HepG2 (cell line): ENCODE measurements at regions not wholly inside any gene's neighbourhood (a gene's known extent, or its start where the extent isn't known, plus 50 kb on each side); places are given as distances from the start of the nearest gene placed in this dataset.

Source experiments
- ATAC-seq: fragments of 200-7000 bp; cut with Tn5 transposase; 3 replicates; pipeline ENCODE4 v1.9.1; 2020; ENCODE audit warnings: mild to moderate bottlenecking, moderate library complexity
- BruUV-seq: library from RNA; stranded (reverse); fragments of 400-500 nt; replicated peaks from 2 replicates; lab custom pipeline; 2021; lab: Mats Ljungman, UMichigan
- CTCF ChIA-PET: fragments of 300-600 bp; formaldehyde crosslinking; extraction: SDS; loops from one replicate; lab custom pipeline; 2021; ENCODE audit warnings: low total read pairs, inconsistent platforms, low intra/inter-chr PET ratio; lab: Yijun Ruan, JAX
- POLR2A ChIA-PET: fragments of 350-600 bp; sonication (Branson Sonifier 250); formaldehyde crosslinking; loops from one replicate; lab custom pipeline; 2020; ENCODE audit warnings: antibody characterized with exemption, inconsistent platforms; lab: Yijun Ruan, JAX
- DNase-seq: peaks from one replicate; pipeline ENCODE4 v3.0.0-alpha.2; 2015; ENCODE audit warnings: low spot score
- FAIRE-seq: peaks from 3 replicates; lab custom pipeline; 2011; peaks lifted over from hg19 to GRCh38; lab: Jason Lieb, UNC
- H2AFZ ChIP-seq: one replicate; pipeline ENCODE4 v1.6.1; 2011; ENCODE audit warnings: low read length, inconsistent platforms
- H3K27ac ChIP-seq: fragments of 300-600 bp; 3 replicates; pipeline ENCODE4 v1.8.0; 2011; ENCODE audit warnings: mixed run types, mild to moderate bottlenecking, mixed read lengths, low read length, inconsistent platforms; ENCODE audit not compliant: insufficient read depth; ENCODE audit errors: extremely low read length
- H3K27me3 ChIP-seq, 2 experiments: fragments of 200-600 bp in 1 of 2; 2 replicates in 1 of 2; 3 replicates in 1 of 2; pipeline versions ENCODE4 v1.6.0 to v1.8.0; 2011; ENCODE audit warnings: low read length in 2 of 2, mild to moderate bottlenecking in 2 of 2, moderate library complexity in 2 of 2, inconsistent platforms in 1 of 2; ENCODE audit not compliant: insufficient read depth in 2 of 2, control insufficient read depth in 1 of 2
- H3K36me3 ChIP-seq, 2 experiments: fragments of 200-600 bp in 1 of 2; replicated peaks in 1 of 2; 2 replicates in 1 of 2; 3 replicates in 1 of 2; pipeline versions ENCODE4 v1.5.1 to v1.8.0; 2011; ENCODE audit warnings: low read length in 2 of 2, inconsistent platforms in 1 of 2; ENCODE audit not compliant: insufficient read depth in 2 of 2, control insufficient read depth in 1 of 2
- H3K4me1 ChIP-seq: 2 replicates; pipeline ENCODE4 v1.5.1; 2012; ENCODE audit warnings: low read length, inconsistent platforms; ENCODE audit not compliant: insufficient read depth
- H3K4me2 ChIP-seq: 2 replicates; pipeline ENCODE4 v1.6.0; 2011; ENCODE audit warnings: low read depth, low read length, inconsistent platforms
- H3K4me3 ChIP-seq, 3 experiments: fragments of 200-600 bp in 1 of 3; sonication (generic), shearing (Covaris generic) in 1 of 3; replicated peaks in 1 of 3; 2 replicates each; pipeline ENCODE4 v1.5.1; 2011 to 2016; ENCODE audit warnings: low read length in 3 of 3, inconsistent platforms in 2 of 3, low read depth in 2 of 3, mild to moderate bottlenecking in 2 of 3, control low read depth in 1 of 3, mixed read lengths in 1 of 3; ENCODE audit not compliant: insufficient read depth in 1 of 3
- H3K79me2 ChIP-seq: one replicate; pipeline ENCODE4 v1.6.1; 2011; ENCODE audit warnings: low read length, inconsistent platforms; ENCODE audit not compliant: insufficient read depth
- H3K9ac ChIP-seq: 2 replicates; pipeline ENCODE4 v1.6.0; 2011; ENCODE audit warnings: mild to moderate bottlenecking, low read depth, low read length, inconsistent platforms; ENCODE audit not compliant: insufficient read depth
- H3K9me3 ChIP-seq: 2 replicates; pipeline ENCODE4 v1.5.1; 2012; ENCODE audit warnings: mild to moderate bottlenecking, low read length
- H4K20me1 ChIP-seq: 2 replicates; pipeline ENCODE4 v1.6.0; 2011; ENCODE audit warnings: inconsistent platforms, mild to moderate bottlenecking, low read length, moderate library complexity; ENCODE audit not compliant: insufficient read depth
- AKNA ChIP-seq: sonication (generic); formaldehyde crosslinking; IDR thresholded peaks from 2 replicates; pipeline ENCODE4 v1.4.0; 2020; ENCODE audit warnings: missing genetic modification reagents, borderline replicate concordance
- CBFB ChIP-seq: sonication (generic); formaldehyde crosslinking; IDR thresholded peaks from 2 replicates; pipeline ENCODE4 v1.4.0; 2020; ENCODE audit warnings: missing genetic modification reagents
- GTF3A ChIP-seq: sonication (generic); formaldehyde crosslinking; conservative IDR thresholded peaks from 2 replicates; pipeline ENCODE4 v1.4.0; 2020; ENCODE audit warnings: mild to moderate bottlenecking, missing genetic modification reagents
- MAFG ChIP-seq: sonication (generic); formaldehyde crosslinking; IDR thresholded peaks from 2 replicates; pipeline ENCODE4 v1.5.1; 2020; ENCODE audit warnings: mild to moderate bottlenecking, missing genetic modification reagents
- RFXAP ChIP-seq: sonication (generic); formaldehyde crosslinking; IDR thresholded peaks from 2 replicates; pipeline ENCODE4 v1.4.0; 2020; ENCODE audit warnings: missing genetic modification reagents, borderline replicate concordance
- SP1 ChIP-seq, 2 experiments: fragments of 450-650 bp in 1 of 2; sonication (generic) in 1 of 2; formaldehyde crosslinking in 1 of 2; IDR thresholded peaks; 2 replicates each; pipeline versions ENCODE4 v1.4.0 to v1.6.1; 2016 to 2020; ENCODE audit warnings: missing genetic modification reagents in 1 of 2
- THYN1 ChIP-seq: sonication (generic); formaldehyde crosslinking; IDR thresholded peaks from 2 replicates; pipeline ENCODE4 v1.8.1; 2023; ENCODE audit warnings: low read depth, mild to moderate bottlenecking, moderate library complexity, missing genetic modification reagents, borderline replicate concordance
- TOPORS ChIP-seq: sonication (generic); formaldehyde crosslinking; IDR thresholded peaks from 2 replicates; pipeline ENCODE4 v1.8.0; 2023; ENCODE audit warnings: mild to moderate bottlenecking, missing genetic modification reagents
- ZMYM4 ChIP-seq: sonication (generic); formaldehyde crosslinking; IDR thresholded peaks from 2 replicates; pipeline ENCODE4 v1.8.1; 2023; ENCODE audit warnings: mild to moderate bottlenecking, missing genetic modification reagents
- ZNF10 ChIP-seq: sonication (generic); formaldehyde crosslinking; IDR thresholded peaks from 2 replicates; pipeline ENCODE4 v1.4.0; 2020; ENCODE audit warnings: mild to moderate bottlenecking, low read depth, missing genetic modification reagents, borderline replicate concordance
- ZNF160 ChIP-seq: sonication (generic); formaldehyde crosslinking; IDR thresholded peaks from 2 replicates; pipeline ENCODE4 v1.8.0; 2022; ENCODE audit warnings: mild to moderate bottlenecking, inconsistent platforms, missing genetic modification reagents
- ZNF20 ChIP-seq: sonication (generic); formaldehyde crosslinking; IDR thresholded peaks from 2 replicates; pipeline ENCODE4 v1.4.0; 2020; ENCODE audit warnings: mild to moderate bottlenecking, moderate library complexity, missing genetic modification reagents
- ZNF256 ChIP-seq: sonication (generic); formaldehyde crosslinking; conservative IDR thresholded peaks from 2 replicates; pipeline ENCODE4 v1.4.0; 2020; ENCODE audit warnings: missing genetic modification reagents
- ZNF3 ChIP-seq: IDR thresholded peaks from 2 replicates; pipeline ENCODE4 v1.7.0; 2017; ENCODE audit warnings: inconsistent platforms
- ZNF354B ChIP-seq: sonication (generic); formaldehyde crosslinking; IDR thresholded peaks from 2 replicates; pipeline ENCODE4 v1.8.0; 2022; ENCODE audit warnings: mild to moderate bottlenecking, missing genetic modification reagents
- ZNF431 ChIP-seq: sonication (generic); formaldehyde crosslinking; IDR thresholded peaks from 2 replicates; pipeline ENCODE4 v1.9.0; 2022; ENCODE audit warnings: missing genetic modification reagents, low read depth, mild to moderate bottlenecking, borderline replicate concordance
- ZNF713 ChIP-seq: sonication (generic); formaldehyde crosslinking; IDR thresholded peaks from 2 replicates; pipeline ENCODE4 v1.4.0; 2020; ENCODE audit warnings: mild to moderate bottlenecking, missing genetic modification reagents
- ZSCAN29 ChIP-seq: sonication (generic); formaldehyde crosslinking; conservative IDR thresholded peaks from 2 replicates; pipeline ENCODE4 v1.4.0; 2020; ENCODE audit warnings: mild to moderate bottlenecking, missing genetic modification reagents
- WGBS: methylation state at CpG from one replicate; pipeline ENCODE4 v1.1.6; 2017; ENCODE audit warnings: low lambda C conversion rate; 5-methylcytosine and 5-hydroxymethylcytosine counted together
- in situ Hi-C: cut with HindIII; loops from 2 replicates; pipeline ENCODE4 v1.10.0; 2017; ENCODE audit warnings: low pct_unique_long_range_greater_than_20kb; ENCODE audit not compliant: extremely low pct_ligation_motif_present
- intact Hi-C: fragments of 100-400 bp; cut with micrococcal nuclease; formaldehyde crosslinking; loops from one replicate; pipeline ENCODE4 v1.10.0; 2022; ENCODE audit not compliant: unreplicated experiment
- TF ChIP-seq, protein P1 (sequence below): sonication (generic); formaldehyde crosslinking; conservative IDR thresholded peaks from 2 replicates; pipeline ENCODE4 v1.5.0; 2020; ENCODE audit warnings: missing genetic modification reagents
- TF ChIP-seq, protein P2 (sequence below): sonication (generic); formaldehyde crosslinking; IDR thresholded peaks from 2 replicates; pipeline ENCODE4 v1.5.1; 2020; ENCODE audit warnings: mild to moderate bottlenecking, missing genetic modification reagents, moderate library complexity

DNA sequence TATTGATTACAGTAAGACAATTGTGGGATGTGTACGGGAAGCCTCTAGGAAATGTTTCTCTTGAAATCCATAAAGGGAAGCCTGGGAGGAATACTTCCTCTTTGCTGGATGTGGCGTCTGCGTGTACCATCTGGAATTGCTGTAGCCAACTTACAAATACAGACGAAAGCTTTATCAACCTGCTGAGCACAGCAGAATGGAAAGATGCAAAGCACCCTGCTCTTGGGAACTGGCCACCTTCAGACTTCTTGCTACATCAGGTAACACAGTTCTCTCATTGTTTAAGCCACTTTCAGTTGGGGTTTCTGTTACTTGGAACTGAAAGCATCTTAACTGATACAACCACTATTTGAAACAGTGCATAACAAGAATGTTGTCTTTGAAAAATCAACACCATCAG, 213.8 kb downstream of the HRH4 start:
- no peak overlapping the region for H3K4me3 ChIP-seq
- no peaks in the 10 kb centered on the region for H3K27me3 ChIP-seq
- 0% methylated on average over 3 of the region's 4 CpGs for whole genome bisulfite sequencing
- H2AFZ ChIP-seq, result no peak overlapping the region
- ATAC-seq (no peak), FAIRE-seq (no peak), DNase-seq (no peak)
- CTCF ChIA-PET, result no interaction called here
- no peaks in the 10 kb centered on the region for H3K4me1 ChIP-seq
- H3K27ac ChIP-seq, result no peak overlapping the region
- POLR2A ChIA-PET, result no interaction called here
- in situ Hi-C loops (no loop called here), intact Hi-C loops (no loop called here)
- no peaks in the 10 kb centered on the region for H3K79me2 ChIP-seq
- no peaks in the 10 kb centered on the region for H3K9me3 ChIP-seq
- H3K36me3 ChIP-seq, result no peaks in the 10 kb centered on the region
- no peak for TF ChIP-seq RFXAP (CRISPR knock-in tag)
- no peak for TF ChIP-seq TOPORS (CRISPR knock-in tag)
- TF ChIP-seq, protein P1, sequence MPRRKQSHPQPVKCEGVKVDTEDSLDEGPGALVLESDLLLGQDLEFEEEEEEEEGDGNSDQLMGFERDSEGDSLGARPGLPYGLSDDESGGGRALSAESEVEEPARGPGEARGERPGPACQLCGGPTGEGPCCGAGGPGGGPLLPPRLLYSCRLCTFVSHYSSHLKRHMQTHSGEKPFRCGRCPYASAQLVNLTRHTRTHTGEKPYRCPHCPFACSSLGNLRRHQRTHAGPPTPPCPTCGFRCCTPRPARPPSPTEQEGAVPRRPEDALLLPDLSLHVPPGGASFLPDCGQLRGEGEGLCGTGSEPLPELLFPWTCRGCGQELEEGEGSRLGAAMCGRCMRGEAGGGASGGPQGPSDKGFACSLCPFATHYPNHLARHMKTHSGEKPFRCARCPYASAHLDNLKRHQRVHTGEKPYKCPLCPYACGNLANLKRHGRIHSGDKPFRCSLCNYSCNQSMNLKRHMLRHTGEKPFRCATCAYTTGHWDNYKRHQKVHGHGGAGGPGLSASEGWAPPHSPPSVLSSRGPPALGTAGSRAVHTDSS (CRISPR knock-in tag), result no peak
- TF ChIP-seq ZNF256 (CRISPR knock-in tag), result no peak
- TF ChIP-seq ZNF3 (CRISPR knock-in tag), result no peak
- TF ChIP-seq SP1 (IDR thresholded peaks at IDR 0.05), result no peak
- TF ChIP-seq SP1 (CRISPR knock-in tag; IDR thresholded peaks at IDR 0.05), result no peak
- TF ChIP-seq GTF3A (CRISPR knock-in tag), result no peak
- TF ChIP-seq ZNF160 (CRISPR knock-in tag), result no peak
- no peak for TF ChIP-seq MAFG (CRISPR knock-in tag)
- TF ChIP-seq ZNF20, result no peak
- TF ChIP-seq ZNF713 (CRISPR knock-in tag), result no peak
- no peak for TF ChIP-seq CBFB
- no peak for TF ChIP-seq ZMYM4 (CRISPR knock-in tag)
- TF ChIP-seq ZNF431 (CRISPR knock-in tag), result no peak
- no peak for TF ChIP-seq AKNA (CRISPR knock-in tag)
- no peak for TF ChIP-seq ZNF10 (CRISPR knock-in tag)
- TF ChIP-seq, protein P2, sequence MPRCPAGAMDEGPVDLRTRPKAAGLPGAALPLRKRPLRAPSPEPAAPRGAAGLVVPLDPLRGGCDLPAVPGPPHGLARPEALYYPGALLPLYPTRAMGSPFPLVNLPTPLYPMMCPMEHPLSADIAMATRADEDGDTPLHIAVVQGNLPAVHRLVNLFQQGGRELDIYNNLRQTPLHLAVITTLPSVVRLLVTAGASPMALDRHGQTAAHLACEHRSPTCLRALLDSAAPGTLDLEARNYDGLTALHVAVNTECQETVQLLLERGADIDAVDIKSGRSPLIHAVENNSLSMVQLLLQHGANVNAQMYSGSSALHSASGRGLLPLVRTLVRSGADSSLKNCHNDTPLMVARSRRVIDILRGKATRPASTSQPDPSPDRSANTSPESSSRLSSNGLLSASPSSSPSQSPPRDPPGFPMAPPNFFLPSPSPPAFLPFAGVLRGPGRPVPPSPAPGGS, result no peak
- no peak for TF ChIP-seq ZNF354B
- TF ChIP-seq THYN1 (CRISPR knock-in tag), result no peak
- TF ChIP-seq ZSCAN29 (CRISPR knock-in tag), result no peak
- H4K20me1 ChIP-seq, result no peaks in the 10 kb centered on the region
- H3K4me2 ChIP-seq, result no peak overlapping the region
- no peak overlapping the region for H3K9ac ChIP-seq
- no TSS peak for BruUV-seq
